ENCODE measurements at regions not wholly inside any gene's neighbourhood (a gene's known extent, or its start where the extent isn't known, plus 50 kb on each side); places are given as distances from the start of the nearest gene placed in this dataset.

GRCh38 chr21:43298546-43299440 lies 128.1 kb downstream of the SIK1 start:
- no peak for DNase-seq (ENCODE audit: low read depth)
- no peak for TF ChIP-seq CTCF (conservative IDR thresholded peaks at IDR 0.05; ENCODE audit: low read depth, low read length)
- no peak overlapping the region for H3K4me3 ChIP-seq (ENCODE audit: low read depth, low read length)

- TF ChIP-seq CTCF (conservative IDR thresholded peaks at IDR 0.05; ENCODE audit: low read depth, low read length): no peak
- DNase-seq (ENCODE audit: low read depth): no peak
- H3K4me3 ChIP-seq (ENCODE audit: low read depth, low read length): no peak overlapping the region
These were observed 128.9 kb downstream of the SIK1 start for GRCh38 chr21:43297989-43298388.

- DNase-seq (ENCODE audit: low read depth): no peak
- no peak overlapping the region for H3K4me3 ChIP-seq (ENCODE audit: low read depth, low read length)
- no peak for TF ChIP-seq CTCF (conservative IDR thresholded peaks at IDR 0.05; ENCODE audit: low read depth, low read length)
These were observed 128.7 kb downstream of the CRYAA start for GRCh38 chr21:43297391-43297981.

- no peak for DNase-seq (ENCODE audit: low read depth)
- TF ChIP-seq CTCF (conservative IDR thresholded peaks at IDR 0.05; ENCODE audit: low read depth, low read length): no peak
- H3K4me3 ChIP-seq (ENCODE audit: low read depth, low read length): no peak overlapping the region
These were observed 126.5 kb downstream of the CRYAA start for GRCh38 chr21:43295066-43295958.

GRCh38 chr21:43294194-43294902 lies 125.5 kb downstream of the CRYAA start:
- no peak for TF ChIP-seq CTCF (conservative IDR thresholded peaks at IDR 0.05; ENCODE audit: low read depth, low read length)
- no peak for DNase-seq (ENCODE audit: low read depth)
- H3K4me3 ChIP-seq (ENCODE audit: low read depth, low read length): no peak overlapping the region

GRCh38 chr21:43292866-43293142 lies 124.0 kb downstream of the CRYAA start:
- DNase-seq (ENCODE audit: low read depth): no peak
- no peak overlapping the region for H3K4me3 ChIP-seq (ENCODE audit: low read depth, low read length)
- TF ChIP-seq CTCF (conservative IDR thresholded peaks at IDR 0.05; ENCODE audit: low read depth, low read length): no peak

Data from epithelial cell of proximal tubule (primary cell).